Esophagus squamous epithelium (tissue), 4 donors: ENCODE measurements at regions not wholly inside any gene's neighbourhood (a gene's known extent, or its start where the extent isn't known, plus 50 kb on each side); places are given as distances from the start of the nearest gene placed in this dataset.
"Not testable (repeated sequence)": the region's sequence is repeated elsewhere in the genome, so short reads cannot be mapped to it uniquely, and the experiment has no call there.

ENCODE experiments used
- POLR2A ChIP-seq, 4 donors: fragments of 450-650 bp; IDR thresholded peaks; one replicate each; pipeline ENCODE4 v1.6.1; 2017; ENCODE audit warnings: antibody characterized with exemption in 4 of 4, mild to moderate bottlenecking in 4 of 4, moderate library complexity in 3 of 4
- TF ChIP-seq, protein P1 (sequence below), 6 experiments: fragments of 450-650 bp in 4 of 6; fragments of 200-600 bp in 2 of 6; sonication (generic) in 2 of 6; IDR thresholded peaks; one replicate each; pipeline ENCODE4 v1.5.1; 2016 to 2019; ENCODE audit warnings: antibody characterized with exemption in 6 of 6, mild to moderate bottlenecking in 4 of 6, moderate library complexity in 4 of 6

DNA sequence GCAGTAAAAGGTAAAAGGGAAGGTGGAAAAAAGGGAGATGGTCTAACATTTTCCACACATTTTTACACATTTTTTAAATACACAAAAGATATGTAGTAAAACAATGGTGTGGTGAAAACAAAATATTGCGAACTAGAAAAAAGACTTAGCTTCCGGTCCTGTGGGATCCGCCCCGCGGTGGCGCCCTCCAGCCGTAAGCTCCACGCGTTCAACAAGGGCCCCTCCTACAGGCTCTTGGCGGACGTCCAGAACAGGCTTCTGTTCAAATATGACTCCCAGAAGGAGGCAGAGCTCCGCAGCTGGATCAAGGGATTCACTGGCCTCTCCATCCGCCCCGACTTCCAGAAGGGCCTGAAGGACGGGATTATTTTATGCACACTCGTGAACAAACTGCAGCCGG is 134.1 kb upstream of the TEKT4 start:
- TF ChIP-seq, protein P1, sequence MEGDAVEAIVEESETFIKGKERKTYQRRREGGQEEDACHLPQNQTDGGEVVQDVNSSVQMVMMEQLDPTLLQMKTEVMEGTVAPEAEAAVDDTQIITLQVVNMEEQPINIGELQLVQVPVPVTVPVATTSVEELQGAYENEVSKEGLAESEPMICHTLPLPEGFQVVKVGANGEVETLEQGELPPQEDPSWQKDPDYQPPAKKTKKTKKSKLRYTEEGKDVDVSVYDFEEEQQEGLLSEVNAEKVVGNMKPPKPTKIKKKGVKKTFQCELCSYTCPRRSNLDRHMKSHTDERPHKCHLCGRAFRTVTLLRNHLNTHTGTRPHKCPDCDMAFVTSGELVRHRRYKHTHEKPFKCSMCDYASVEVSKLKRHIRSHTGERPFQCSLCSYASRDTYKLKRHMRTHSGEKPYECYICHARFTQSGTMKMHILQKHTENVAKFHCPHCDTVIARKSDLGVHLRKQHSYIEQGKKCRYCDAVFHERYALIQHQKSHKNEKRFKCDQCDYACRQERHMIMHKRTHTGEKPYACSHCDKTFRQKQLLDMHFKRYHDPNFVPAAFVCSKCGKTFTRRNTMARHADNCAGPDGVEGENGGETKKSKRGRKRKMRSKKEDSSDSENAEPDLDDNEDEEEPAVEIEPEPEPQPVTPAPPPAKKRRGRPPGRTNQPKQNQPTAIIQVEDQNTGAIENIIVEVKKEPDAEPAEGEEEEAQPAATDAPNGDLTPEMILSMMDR (IDR thresholded peaks at IDR 0.05): not testable (repeated sequence)
- TF ChIP-seq POLR2A (IDR thresholded peaks at IDR 0.05): not testable (repeated sequence)
